Endothelial cell of umbilical vein (primary cell): ENCODE measurements at regions not wholly inside any gene's neighbourhood (a gene's known extent, or its start where the extent isn't known, plus 50 kb on each side); places are given as distances from the start of the nearest gene placed in this dataset.

ENCODE experiments used
- BruUV-seq: library from RNA; stranded (reverse); fragments of 400-500 nt; replicated peaks from 2 replicates; lab custom pipeline; 2021; lab: Mats Ljungman, UMichigan
- CTCF ChIA-PET: fragments of 300-600, 350-600 bp; sonication (Branson Sonifier 250); formaldehyde crosslinking; loops from one replicate; lab custom pipeline; 2021; ENCODE audit warnings: antibody characterized with exemption, inconsistent platforms; lab: Charles Lee
- POLR2A ChIA-PET: fragments of 300-600, 350-600 bp; sonication (Branson Sonifier 250); formaldehyde crosslinking; loops from one replicate; lab custom pipeline; 2021; ENCODE audit warnings: antibody characterized with exemption, inconsistent platforms; lab: Charles Lee
- DNase-seq: peaks from one replicate; pipeline ENCODE4 v3.0.0-alpha.2; 2011; ENCODE audit warnings: low read depth, low spot score
- FAIRE-seq: peaks from 2 replicates; lab custom pipeline; 2011; peaks lifted over from hg19 to GRCh38; lab: Jason Lieb, UNC
- H2AFZ ChIP-seq: 2 replicates; pipeline ENCODE4 v1.6.0; 2012; ENCODE audit warnings: low read depth, low read length, control low read depth, inconsistent platforms
- H3K27ac ChIP-seq: 2 replicates; pipeline ENCODE4 v1.5.1; 2011; ENCODE audit warnings: low read depth, mild to moderate bottlenecking, control low read depth, low read length, moderate library complexity; ENCODE audit not compliant: insufficient read depth
- H3K27me3 ChIP-seq, 2 experiments: 2 replicates each; pipeline versions ENCODE4 v1.6.0 to v1.6.1; 2011; ENCODE audit warnings: low read length in 2 of 2, mixed read lengths in 1 of 2; ENCODE audit not compliant: control insufficient read depth in 2 of 2, insufficient read depth in 2 of 2
- H3K36me3 ChIP-seq, 2 experiments: 2 replicates in 1 of 2; 3 replicates in 1 of 2; pipeline ENCODE4 v1.5.1; 2011; ENCODE audit warnings: low read length in 2 of 2, mild to moderate bottlenecking in 1 of 2, moderate library complexity in 1 of 2; ENCODE audit not compliant: control insufficient read depth in 2 of 2, insufficient read depth in 2 of 2; ENCODE audit errors: extremely low read depth in 1 of 2
- H3K4me1 ChIP-seq: 3 replicates; pipeline ENCODE4 v1.5.1; 2011; ENCODE audit warnings: mild to moderate bottlenecking, low read length; ENCODE audit not compliant: control insufficient read depth, insufficient read depth; ENCODE audit errors: extremely low read depth
- H3K4me2 ChIP-seq: 2 replicates; pipeline ENCODE4 v1.6.1; 2011; ENCODE audit warnings: low read length, control low read depth, mixed read lengths; ENCODE audit not compliant: insufficient read depth
- H3K4me3 ChIP-seq, 3 experiments: fragments of 200-600 bp in 1 of 3; sonication (generic), shearing (Covaris generic) in 1 of 3; replicated peaks in 1 of 3; 2 replicates each; pipeline ENCODE4 v1.5.1; 2011 to 2016; ENCODE audit warnings: control low read depth in 3 of 3, low read length in 3 of 3, mild to moderate bottlenecking in 2 of 3, inconsistent platforms in 1 of 3, low read depth in 1 of 3, moderate library complexity in 1 of 3; ENCODE audit not compliant: insufficient read depth in 1 of 3
- H3K79me2 ChIP-seq: 2 replicates; pipeline ENCODE4 v1.6.0; 2012; ENCODE audit warnings: low read length, inconsistent platforms; ENCODE audit not compliant: control insufficient read depth, insufficient read depth
- H3K9ac ChIP-seq: replicated peaks from 2 replicates; pipeline ENCODE3; 2011; ENCODE audit warnings: low read length, control low read depth; ENCODE audit not compliant: insufficient read depth; ENCODE audit errors: extremely low read depth
- H3K9me1 ChIP-seq: replicated peaks from 3 replicates; pipeline ENCODE4 v1.6.0; 2011; ENCODE audit warnings: mild to moderate bottlenecking, low read length; ENCODE audit not compliant: control insufficient read depth, insufficient read depth; ENCODE audit errors: extremely low read depth
- H3K9me3 ChIP-seq: replicated peaks from 2 replicates; pipeline ENCODE4 v1.5.1; 2012; ENCODE audit warnings: low read length, inconsistent platforms; ENCODE audit not compliant: control insufficient read depth, insufficient read depth
- H4K20me1 ChIP-seq: replicated peaks from 2 replicates; pipeline ENCODE3; 2011; ENCODE audit warnings: mild to moderate bottlenecking, low read length; ENCODE audit not compliant: control insufficient read depth, insufficient read depth; ENCODE audit errors: extremely low read depth
- CTCF ChIP-seq, 2 donors: IDR thresholded peaks; 1 replicate in 1 of 2; 2 replicates in 1 of 2; pipeline ENCODE4 v1.5.1; 2011; ENCODE audit warnings: low read length in 2 of 2, mild to moderate bottlenecking in 2 of 2, moderate library complexity in 2 of 2, control low read depth in 1 of 2, inconsistent platforms in 1 of 2, low read depth in 1 of 2; ENCODE audit not compliant: insufficient read depth in 1 of 2; ENCODE audit errors: extremely low read depth in 1 of 2
- EZH2 ChIP-seq: IDR thresholded peaks from 2 replicates; pipeline ENCODE4 v1.6.1; 2012; ENCODE audit warnings: borderline replicate concordance, low read depth, mild to moderate bottlenecking, moderate library complexity, low read length, inconsistent platforms; ENCODE audit not compliant: severe bottlenecking
- FOS ChIP-seq: IDR thresholded peaks from 2 replicates; pipeline ENCODE4 v1.6.1; 2011; ENCODE audit warnings: mild to moderate bottlenecking, low read length, moderate library complexity, borderline replicate concordance; ENCODE audit not compliant: insufficient read depth
- GATA2 ChIP-seq: IDR thresholded peaks from 2 replicates; pipeline ENCODE4 v1.7.0; 2011; ENCODE audit warnings: low read depth, mild to moderate bottlenecking, moderate library complexity, mixed read lengths, low read length; ENCODE audit not compliant: insufficient read length, insufficient read depth
- JUN ChIP-seq: IDR thresholded peaks from 2 replicates; pipeline ENCODE4 v1.6.1; 2011; ENCODE audit warnings: borderline replicate concordance, low read depth; ENCODE audit not compliant: insufficient read length, insufficient read depth
- MAX ChIP-seq: IDR thresholded peaks from 2 replicates; pipeline ENCODE4 v1.6.1; 2011; ENCODE audit not compliant: insufficient read depth, insufficient read length
- MYC ChIP-seq: IDR thresholded peaks from one replicate; pipeline ENCODE4 v1.6.1; 2011; ENCODE audit warnings: mild to moderate bottlenecking, low read depth, low read length
- POLR2A ChIP-seq: IDR thresholded peaks from 2 replicates; pipeline ENCODE4 v1.6.1; 2012; ENCODE audit warnings: low read depth, mild to moderate bottlenecking, control low read depth, low read length
- POLR2AphosphoS5 ChIP-seq: IDR thresholded peaks from 2 replicates; pipeline ENCODE4 v1.6.1; 2012; ENCODE audit warnings: low read depth, mild to moderate bottlenecking, control low read depth, low read length, moderate library complexity; ENCODE audit not compliant: insufficient read depth
- dilution Hi-C: fragments of 300-500 bp; cut with MboI; formaldehyde crosslinking; loops from one replicate; pipeline ENCODE4 v1.15.0; 2019; ENCODE audit warnings: low sequenced_read_pairs; ENCODE audit not compliant: extremely low pct_ligation_motif_present
- intact Hi-C: fragments of 100-400 bp; cut with micrococcal nuclease; formaldehyde crosslinking; loops from one replicate; pipeline ENCODE4 v1.10.0; 2022

GRCh38 chr3:117705011-117705410 lies 995.4 kb downstream of the TUSC7 start:
- ChIA-PET CTCF (interaction anchor here (1.0 kb wide), 1 partner anchor 10 kb away, joined by 3 read pairs; no protein-coding TSS in a partner anchor), POLR2A (no interaction called here)
- BruUV-seq: no TSS peak
- Histone ChIP-seq H3K27ac (no peak overlapping the region), H3K9me3 (no peaks in the 10 kb centered on the region), H3K9ac (no peak overlapping the region), H4K20me1 (no peaks in the 10 kb centered on the region), H3K4me1 (no peaks in the 10 kb centered on the region), H3K4me3 (no peak overlapping the region), H3K4me2 (no peak overlapping the region), H3K79me2 (no peaks in the 10 kb centered on the region), H3K36me3 (no peaks in the 10 kb centered on the region), H2AFZ (no peak overlapping the region), H3K27me3 (no peaks in the 10 kb centered on the region), H3K9me1 (no peaks in the 10 kb centered on the region)
- intact Hi-C loops: no loop called here
- DNase-seq (no peak), FAIRE-seq (no peak)
- TF ChIP-seq GATA2: no peak
- no peak for TF ChIP-seq FOS
- TF ChIP-seq POLR2A: no peak
- TF ChIP-seq MAX: no peak
- TF ChIP-seq MYC: no peak
- no peak for TF ChIP-seq EZH2
- TF ChIP-seq POLR2AphosphoS5: no peak
- no peak for TF ChIP-seq CTCF (IDR thresholded peaks at IDR 0.05; ENCODE audit: extremely low read depth in 1 of 2, insufficient read depth in 1 of 2, low read depth in 1 of 2, low read length in 2 of 2)
- TF ChIP-seq JUN: no peak
- dilution Hi-C loops: no loop called here
